Femur (tissue), 1 donor: ENCODE measurements at regions not wholly inside any gene's neighbourhood (a gene's known extent, or its start where the extent isn't known, plus 50 kb on each side); places are given as distances from the start of the nearest gene placed in this dataset.

Experiments
- DNase-seq: peaks from one replicate; pipeline ENCODE4 v3.0.0-alpha.2; 2017

DNA sequence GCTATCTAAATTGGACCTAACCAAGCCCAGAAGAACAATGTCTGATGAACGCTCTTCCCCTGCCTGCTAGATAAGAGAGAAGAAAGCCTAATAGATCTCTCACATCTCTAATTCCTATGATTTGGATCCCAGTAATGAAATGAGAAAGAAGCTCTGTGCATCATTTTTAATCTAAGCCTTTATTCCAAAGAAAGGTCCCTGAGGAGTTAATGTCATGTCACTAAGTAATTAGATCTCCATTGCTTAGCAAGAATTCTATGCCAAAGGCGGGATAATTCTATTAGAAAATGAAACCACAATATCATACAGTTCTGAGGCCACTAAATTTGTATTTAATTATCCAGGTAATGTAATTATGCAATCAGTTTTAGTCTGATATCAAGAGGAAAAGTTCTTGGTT, 74.2 kb upstream of the TMEM260 start:
- DNase-seq, result no peak

DNA sequence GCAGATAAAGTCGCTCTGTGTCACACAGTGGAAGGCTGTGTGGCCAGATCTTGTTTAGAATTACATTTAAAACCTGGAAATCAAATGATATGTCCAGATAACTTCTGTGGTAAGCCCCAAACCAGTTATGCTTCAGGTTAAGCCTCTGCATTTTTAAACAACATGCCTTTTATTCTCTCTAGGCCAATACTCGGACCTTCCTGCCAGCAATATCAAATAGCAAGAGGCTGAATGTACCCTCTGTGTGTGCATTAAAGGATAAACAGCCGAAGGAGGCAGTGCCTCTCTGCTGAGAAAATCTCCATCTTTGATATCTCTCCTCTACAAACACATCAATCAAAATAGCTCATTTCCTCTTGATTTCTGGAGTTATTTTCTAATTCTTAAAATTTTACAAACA, 67.1 kb upstream of the TMEM260 start:
- DNase-seq, result no peak

DNA sequence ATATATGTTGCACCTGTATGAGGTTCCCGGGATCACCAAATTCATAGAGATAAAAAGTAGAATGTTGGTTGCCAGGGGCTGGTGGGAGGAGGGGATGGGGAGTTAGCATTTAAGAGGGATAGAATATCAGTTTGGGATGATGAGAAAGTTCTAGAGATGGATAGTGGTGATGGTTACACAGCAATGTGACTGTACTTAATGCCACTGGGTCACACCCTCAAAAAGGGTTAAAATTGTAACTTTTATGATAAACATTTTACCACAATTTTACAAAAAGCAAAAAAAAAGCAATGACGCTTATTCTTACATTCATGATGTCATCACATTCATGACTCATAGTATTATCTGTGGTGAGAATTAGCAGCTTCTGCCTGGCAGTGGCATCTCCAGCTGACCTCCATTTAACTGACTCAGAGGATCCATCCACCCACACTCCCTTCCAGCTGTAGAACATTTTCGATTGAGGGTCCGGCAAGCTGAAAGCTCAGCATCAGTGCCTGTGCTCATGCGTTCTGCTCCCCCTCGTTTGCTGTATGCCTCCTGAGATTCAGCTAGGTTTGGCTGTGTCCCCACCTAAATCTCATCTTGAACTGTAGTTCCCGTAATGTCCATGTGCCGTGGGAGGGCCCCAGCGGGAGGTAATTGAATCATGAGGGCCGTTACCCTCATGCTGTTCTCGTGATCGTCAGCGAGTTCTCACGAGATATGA, 64.8 kb upstream of the TMEM260 start:
- no peak for DNase-seq

DNA sequence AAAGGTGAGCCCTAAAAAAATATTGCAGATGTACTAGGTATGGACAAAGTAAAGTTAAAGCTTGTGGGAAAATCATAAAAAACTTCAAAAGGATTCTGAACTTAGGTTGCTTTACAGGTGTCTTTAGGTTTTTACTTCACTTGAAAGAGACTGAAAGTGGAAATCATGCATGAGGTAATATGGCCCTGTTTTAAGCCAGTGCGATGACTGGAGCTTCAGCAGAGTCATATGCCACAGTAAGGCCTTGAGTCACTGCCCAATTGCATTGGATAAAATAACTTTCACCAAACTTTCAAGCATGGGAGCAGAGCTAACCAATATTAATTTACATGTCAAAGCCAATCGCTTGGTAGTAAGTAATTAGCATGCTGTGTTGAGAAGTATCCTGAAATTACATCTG, 63.9 kb upstream of the TMEM260 start:
- DNase-seq, result no peak

DNA sequence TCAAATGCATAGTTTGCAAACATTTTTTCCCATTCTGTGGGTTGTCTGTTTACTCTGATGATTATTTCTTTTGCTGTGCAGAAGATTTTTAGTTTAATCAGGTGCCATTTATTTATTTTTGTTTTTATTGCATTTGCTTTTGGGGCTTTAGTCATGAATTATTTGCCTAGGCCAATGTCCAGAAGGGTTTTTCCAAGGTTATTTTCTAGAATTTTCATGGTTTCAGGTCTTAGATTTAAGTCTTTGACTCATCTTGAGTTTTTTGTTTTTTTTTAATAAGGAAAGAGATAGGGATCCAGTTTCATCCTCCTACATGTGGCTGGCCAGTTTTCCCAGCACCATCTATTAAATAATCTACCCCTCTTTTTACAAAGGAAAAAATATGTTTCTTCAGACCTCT, 57.2 kb upstream of the TMEM260 start:
- DNase-seq, result no peak

DNA sequence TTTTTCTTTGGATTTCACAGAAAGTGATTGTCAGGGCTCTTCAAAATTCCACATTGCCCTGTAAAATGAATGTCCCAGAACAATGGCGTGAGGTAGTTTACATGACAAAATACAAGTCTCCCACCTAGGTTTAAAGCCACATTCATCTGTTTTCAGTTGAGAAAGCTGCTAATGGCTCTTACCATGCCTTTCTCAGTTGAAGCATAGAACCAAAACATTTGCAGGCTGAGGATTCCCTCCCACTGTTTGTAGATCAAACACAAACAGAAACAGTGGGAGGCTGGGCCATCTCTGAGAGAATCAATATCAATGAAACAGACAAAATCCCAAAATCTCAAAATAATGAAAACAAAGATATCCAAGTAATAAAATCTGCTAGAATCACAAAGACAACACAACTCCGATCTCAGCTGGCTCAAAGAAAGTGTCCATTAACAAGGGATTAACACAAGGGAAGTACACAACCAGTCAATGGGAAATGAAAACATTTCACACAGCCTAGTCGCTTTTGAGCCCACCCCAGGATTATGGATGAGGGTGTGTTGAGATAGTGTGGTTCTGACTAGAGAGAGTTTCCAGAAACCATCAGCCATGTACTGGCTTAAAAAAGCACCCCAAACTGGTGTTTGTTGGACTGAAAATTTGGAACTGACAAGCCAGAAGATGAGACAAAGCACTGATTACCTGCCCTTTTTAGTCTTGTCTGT, 54.5 kb upstream of the TMEM260 start:
- DNase-seq, result no peak

DNA sequence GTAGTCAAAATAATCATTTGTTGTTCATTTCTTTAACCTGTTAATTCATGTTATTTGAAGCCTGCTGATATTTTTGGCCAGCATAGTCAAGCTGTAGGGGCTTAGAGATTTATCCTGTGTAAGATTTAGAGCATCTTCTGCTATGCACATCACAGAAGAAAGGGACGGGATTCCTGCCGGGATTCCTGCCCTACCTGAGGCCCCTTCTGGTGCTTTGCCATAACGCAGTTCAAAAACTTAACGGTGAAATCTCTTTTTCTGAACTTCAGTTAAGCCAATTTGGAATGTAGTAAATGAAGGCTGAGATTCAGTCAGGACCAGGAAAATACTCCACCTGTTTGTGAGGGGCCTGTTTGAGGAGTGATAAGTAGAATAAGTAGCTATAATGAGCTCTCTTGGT, 50.7 kb upstream of the TMEM260 start:
- no peak for DNase-seq
